HG02678 (cell line): ENCODE measurements at regions not wholly inside any gene's neighbourhood (a gene's known extent, or its start where the extent isn't known, plus 50 kb on each side); places are given as distances from the start of the nearest gene placed in this dataset.
"Not testable (repeated sequence)": the region's sequence is repeated elsewhere in the genome, so short reads cannot be mapped to it uniquely, and the experiment has no call there.

ENCODE experiments used
- ATAC-seq: cut with Tn5 transposase; IDR thresholded peaks from one replicate; pipeline ENCODE4 v1.9.1; 2021; ENCODE audit warnings: mild to moderate bottlenecking, moderate library complexity; ENCODE audit not compliant: unreplicated experiment

GRCh38 chr12:28689398-28690175 lies 459.5 kb upstream of the FAR2 start:
- no peak for ATAC-seq

GRCh38 chr12:28693565-28694219 lies 455.4 kb upstream of the FAR2 start:
- no peak for ATAC-seq

- no peak for ATAC-seq
Measured at GRCh38 chr12:28698553-28698952, 450.5 kb upstream of the FAR2 start.

GRCh38 chr12:28699029-28699428 lies 450.0 kb upstream of the FAR2 start:
- ATAC-seq: no peak

- no peak for ATAC-seq
Measured at GRCh38 chr12:28700161-28700560, 448.9 kb upstream of the FAR2 start.

GRCh38 chr12:28704477-28705169 lies 444.5 kb upstream of the FAR2 start:
- ATAC-seq: no peak

GRCh38 chr12:28708918-28709371 lies 440.1 kb upstream of the FAR2 start:
- no peak for ATAC-seq

GRCh38 chr12:28709986-28710685 lies 438.9 kb upstream of the FAR2 start:
- ATAC-seq: no peak

GRCh38 chr12:28710882-28711281 lies 438.2 kb upstream of the FAR2 start:
- no peak for ATAC-seq

GRCh38 chr12:28711421-28711820 lies 437.7 kb upstream of the FAR2 start:
- ATAC-seq: no peak

GRCh38 chr12:28742791-28743190 lies 406.3 kb upstream of the FAR2 start:
- ATAC-seq: no peak

GRCh38 chr12:28746734-28747325 lies 402.2 kb upstream of the FAR2 start:
- ATAC-seq: no peak

GRCh38 chr12:28750946-28751685 lies 398.0 kb upstream of the FAR2 start:
- ATAC-seq: no peak

GRCh38 chr12:28755027-28755426 lies 394.1 kb upstream of the FAR2 start:
- ATAC-seq: no peak

- ATAC-seq: no peak
Measured at GRCh38 chr12:28759333-28759732, 389.7 kb upstream of the FAR2 start.

- not testable (repeated sequence) for ATAC-seq
Measured at GRCh38 chr12:28760040-28760903, 388.8 kb upstream of the FAR2 start.

- ATAC-seq: not testable (repeated sequence)
Measured at GRCh38 chr12:28761897-28762296, 387.2 kb upstream of the FAR2 start.

- ATAC-seq: no peak
Measured at GRCh38 chr12:28766398-28766797, 382.7 kb upstream of the FAR2 start.

- ATAC-seq: no peak
Measured at GRCh38 chr12:28767836-28768348, 381.2 kb upstream of the FAR2 start.
